ENCODE measurements at regions not wholly inside any gene's neighbourhood (a gene's known extent, or its start where the extent isn't known, plus 50 kb on each side); places are given as distances from the start of the nearest gene placed in this dataset.

DNA sequence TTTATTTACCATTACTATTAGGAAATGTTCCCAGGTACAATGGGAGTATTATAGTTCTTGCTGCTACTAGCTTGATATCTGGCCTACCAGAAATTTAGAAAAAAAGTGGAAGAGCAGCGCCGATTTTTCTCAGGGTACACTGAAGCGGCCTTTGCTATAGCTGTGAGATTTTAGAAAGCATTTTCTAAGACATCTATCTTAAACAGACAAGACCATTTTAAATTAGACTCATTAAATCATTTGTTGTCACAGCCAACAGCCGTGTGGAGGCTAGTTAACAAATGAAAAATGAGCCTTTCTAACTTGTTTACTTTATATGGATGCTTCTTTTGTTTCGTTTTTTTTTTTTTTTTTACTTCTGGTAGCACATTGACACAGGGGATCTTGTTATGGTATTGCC lies 183.2 kb upstream of the ZRANB2 start:
- no peaks in the 10 kb centered on the region for H3K36me3 ChIP-seq (ENCODE audit: control insufficient read depth, insufficient read depth, low read length)
- no peak for DNase-seq (ENCODE audit: low read depth)

DNA sequence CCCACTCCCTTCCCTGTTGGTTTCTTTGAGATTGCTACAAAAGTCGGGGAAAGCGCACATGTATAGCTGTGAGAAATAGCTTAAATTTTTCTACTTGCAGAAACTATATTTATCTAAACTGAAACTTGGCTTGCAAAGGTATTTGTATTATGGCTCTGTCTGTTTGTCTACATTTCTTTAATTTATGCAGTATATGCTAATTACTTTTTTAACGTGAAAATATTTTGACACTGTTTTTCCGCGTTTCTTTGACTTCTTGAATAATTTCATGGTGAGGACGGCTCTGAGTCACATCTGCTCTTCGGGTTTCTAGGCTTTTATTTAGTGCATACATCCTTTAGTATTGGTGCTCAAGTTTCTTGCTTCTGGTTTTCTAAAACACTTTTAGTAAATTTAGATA lies 182.1 kb upstream of the ZRANB2 start:
- H3K4me3 ChIP-seq (ENCODE audit: low read depth, low read length) = no peak overlapping the region
- TF ChIP-seq CTCF (IDR thresholded peaks at IDR 0.05; ENCODE audit: insufficient read depth, low read length, poor library complexity, severe bottlenecking) = no peak
- H3K36me3 ChIP-seq (ENCODE audit: control insufficient read depth, insufficient read depth, low read length) = no peaks in the 10 kb centered on the region
- DNase-seq (ENCODE audit: low read depth) = no peak
- no peaks in the 10 kb centered on the region for H3K27me3 ChIP-seq (ENCODE audit: control insufficient read depth, insufficient read depth, low read length)

More for the DNA sequence above, 183.2 kb upstream of the ZRANB2 start:
- Histone ChIP-seq H3K27me3 (ENCODE audit: control insufficient read depth, insufficient read depth, low read length) (no peaks in the 10 kb centered on the region), H3K4me3 (ENCODE audit: low read depth, low read length) (no peak overlapping the region)
- TF ChIP-seq CTCF (IDR thresholded peaks at IDR 0.05; ENCODE audit: insufficient read depth, low read length, poor library complexity, severe bottlenecking) = no peak

GRCh38 chr1:71252900-71253299 lies 172.1 kb upstream of the ZRANB2 start:
- no peaks in the 10 kb centered on the region for H3K36me3 ChIP-seq (ENCODE audit: control insufficient read depth, insufficient read depth, low read length)
- no peak for TF ChIP-seq CTCF (IDR thresholded peaks at IDR 0.05; ENCODE audit: insufficient read depth, low read length, poor library complexity, severe bottlenecking)
- DNase-seq (ENCODE audit: low read depth) = no peak
- H3K27me3 ChIP-seq (ENCODE audit: control insufficient read depth, insufficient read depth, low read length) = no peaks in the 10 kb centered on the region
- no peak overlapping the region for H3K4me3 ChIP-seq (ENCODE audit: low read depth, low read length)

DNA sequence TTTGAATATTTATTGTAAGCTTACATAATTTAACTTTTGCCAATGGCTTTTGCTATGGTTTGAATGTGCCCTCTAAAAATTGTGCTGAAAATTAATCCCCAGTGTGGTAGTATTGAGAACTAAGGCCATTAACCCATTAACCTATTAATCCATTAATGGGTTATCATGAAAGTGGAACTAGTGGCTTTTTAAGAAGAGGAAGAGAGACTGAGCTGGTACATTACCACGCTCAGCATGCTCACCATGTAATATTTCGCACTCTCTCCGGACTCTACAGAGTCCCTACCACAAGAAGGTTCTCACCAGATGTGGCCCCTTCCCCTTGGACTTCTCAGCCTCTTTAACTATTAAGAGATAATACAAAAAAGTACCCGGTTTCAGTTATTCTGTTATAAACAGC lies 164.4 kb upstream of the ZRANB2 start:
- H3K36me3 ChIP-seq (ENCODE audit: control insufficient read depth, insufficient read depth, low read length) = no peaks in the 10 kb centered on the region
- no peak overlapping the region for H3K4me3 ChIP-seq (ENCODE audit: low read depth, low read length)
- no peaks in the 10 kb centered on the region for H3K27me3 ChIP-seq (ENCODE audit: control insufficient read depth, insufficient read depth, low read length)
- no peak for TF ChIP-seq CTCF (IDR thresholded peaks at IDR 0.05; ENCODE audit: insufficient read depth, low read length, poor library complexity, severe bottlenecking)
- no peak for DNase-seq (ENCODE audit: low read depth)

- H3K27me3 ChIP-seq (ENCODE audit: control insufficient read depth, insufficient read depth, low read length) = no peaks in the 10 kb centered on the region
- H3K36me3 ChIP-seq (ENCODE audit: control insufficient read depth, insufficient read depth, low read length) = no peaks in the 10 kb centered on the region
- H3K4me3 ChIP-seq (ENCODE audit: low read depth, low read length) = no peak overlapping the region
- no peak for DNase-seq (ENCODE audit: low read depth)
- TF ChIP-seq CTCF (IDR thresholded peaks at IDR 0.05; ENCODE audit: insufficient read depth, low read length, poor library complexity, severe bottlenecking) = no peak
These were observed 161.4 kb upstream of the ZRANB2 start for GRCh38 chr1:71242239-71242638.

- Histone ChIP-seq H3K27me3 (ENCODE audit: control insufficient read depth, insufficient read depth, low read length) (no peaks in the 10 kb centered on the region), H3K4me3 (ENCODE audit: low read depth, low read length) (no peak overlapping the region), H3K36me3 (ENCODE audit: control insufficient read depth, insufficient read depth, low read length) (no peaks in the 10 kb centered on the region)
- TF ChIP-seq CTCF (IDR thresholded peaks at IDR 0.05; ENCODE audit: insufficient read depth, low read length, poor library complexity, severe bottlenecking) = no peak
- no peak for DNase-seq (ENCODE audit: low read depth)
These were observed 159.8 kb upstream of the ZRANB2 start for GRCh38 chr1:71240656-71241055.
